GM18502 (cell line): ENCODE measurements at regions not wholly inside any gene's neighbourhood (a gene's known extent, or its start where the extent isn't known, plus 50 kb on each side); places are given as distances from the start of the nearest gene placed in this dataset.
A peak's percentile ranks its signal among the peaks of the same experiment; 100 is the strongest.

ENCODE experiments used
- ATAC-seq: cut with Tn5 transposase; IDR thresholded peaks from one replicate; pipeline ENCODE4 v1.9.1; 2021; ENCODE audit warnings: mild to moderate bottlenecking; ENCODE audit not compliant: unreplicated experiment, poor library complexity

DNA sequence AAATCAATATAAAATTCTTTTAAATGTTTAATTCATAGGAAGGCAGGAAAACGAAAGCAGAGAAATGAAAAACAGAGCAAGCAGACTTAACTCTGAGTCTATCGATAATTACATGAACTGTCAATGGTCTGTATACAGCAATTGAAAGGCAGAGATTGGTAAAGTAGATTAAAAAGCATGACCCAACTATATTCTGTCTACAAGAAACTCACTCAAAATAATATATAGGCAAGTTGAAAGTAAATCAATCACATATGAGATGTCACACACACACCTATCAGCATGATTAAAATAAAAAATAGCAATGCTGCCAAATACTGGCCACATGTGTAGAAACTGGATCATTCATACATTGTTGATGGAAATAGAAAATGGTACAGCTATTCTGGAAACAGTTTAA is 136.4 kb upstream of the CYP1B1 start:
- no peak for ATAC-seq

GRCh38 chr2:38207168-38207567 is 131.2 kb upstream of the CYP1B1 start:
- ATAC-seq, result no peak

DNA sequence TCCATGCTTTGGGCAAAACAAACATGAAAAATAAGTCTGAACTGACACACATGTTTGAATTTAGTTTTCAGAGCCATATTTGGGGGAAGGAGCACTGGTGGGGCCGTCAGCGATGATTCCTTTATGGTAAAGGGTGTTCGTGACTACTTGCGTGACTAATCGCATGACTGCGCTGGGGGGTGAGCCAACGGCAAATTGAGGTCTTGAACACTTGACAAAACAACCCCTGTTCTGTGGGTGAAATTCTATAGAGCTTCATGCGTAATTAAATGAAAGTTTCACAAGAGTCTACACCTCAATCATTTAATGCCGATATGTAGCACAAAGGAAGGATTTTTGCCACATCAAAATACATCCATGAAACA is 127.5 kb upstream of the CYP1B1 start:
- ATAC-seq, result no peak

DNA sequence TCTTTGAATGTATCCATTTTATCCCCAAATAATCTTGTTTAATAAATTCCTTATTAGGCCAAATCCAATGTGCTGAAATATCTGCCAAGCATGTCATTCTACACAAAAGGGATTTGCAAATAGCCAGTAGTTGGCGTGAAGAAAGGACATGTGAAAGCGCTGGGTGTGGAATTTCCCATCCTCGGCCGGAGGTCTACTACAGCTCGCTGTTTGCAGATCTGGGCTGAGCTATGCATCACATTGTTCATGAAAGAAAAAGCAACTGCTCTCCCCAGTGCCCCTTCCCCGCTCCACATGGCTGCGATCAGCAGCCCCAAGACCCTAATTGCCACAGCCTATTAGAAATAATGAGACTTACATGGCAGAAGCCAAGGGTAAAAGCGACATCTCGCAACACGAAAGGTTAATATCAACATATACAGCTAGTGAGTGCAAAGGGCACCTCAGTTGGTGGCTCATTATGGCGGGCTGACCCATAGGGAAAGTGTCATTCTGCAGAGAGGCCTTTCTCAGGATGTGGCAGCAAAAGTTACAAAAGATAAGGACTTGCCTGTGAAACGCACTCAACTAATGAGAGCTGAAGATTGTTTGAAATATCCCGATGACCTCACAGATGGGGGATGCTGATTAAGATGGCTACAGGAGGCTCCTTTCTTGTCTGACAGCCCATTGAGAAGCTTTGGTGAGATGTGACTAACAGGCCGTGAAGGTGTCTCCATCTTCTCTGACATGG is 126.9 kb upstream of the CYP1B1 start:
- no peak for ATAC-seq

DNA sequence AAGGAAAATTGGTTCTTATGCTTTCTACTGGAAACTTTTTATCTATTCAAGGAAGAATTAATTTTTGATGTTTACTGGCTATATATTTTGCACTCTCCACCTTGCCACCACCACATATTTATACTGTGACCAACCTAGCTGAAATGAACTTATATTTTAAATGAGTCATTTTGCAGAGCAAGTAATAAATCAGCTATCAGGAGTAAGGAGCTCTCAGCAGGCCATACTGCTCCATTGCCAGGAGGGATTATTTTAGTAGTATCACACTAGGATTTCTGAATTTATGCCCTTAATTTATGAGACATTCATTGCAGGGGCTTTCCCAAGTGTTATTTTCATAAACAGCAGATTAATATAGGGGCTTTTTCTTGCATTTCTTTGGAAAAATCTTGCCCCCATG is 125.8 kb upstream of the CYP1B1 start:
- ATAC-seq, result no peak

GRCh38 chr2:38200598-38200997 is 124.6 kb upstream of the CYP1B1 start:
- no peak for ATAC-seq

GRCh38 chr2:38199127-38199526 is 123.2 kb upstream of the CYP1B1 start:
- ATAC-seq, result no peak

DNA sequence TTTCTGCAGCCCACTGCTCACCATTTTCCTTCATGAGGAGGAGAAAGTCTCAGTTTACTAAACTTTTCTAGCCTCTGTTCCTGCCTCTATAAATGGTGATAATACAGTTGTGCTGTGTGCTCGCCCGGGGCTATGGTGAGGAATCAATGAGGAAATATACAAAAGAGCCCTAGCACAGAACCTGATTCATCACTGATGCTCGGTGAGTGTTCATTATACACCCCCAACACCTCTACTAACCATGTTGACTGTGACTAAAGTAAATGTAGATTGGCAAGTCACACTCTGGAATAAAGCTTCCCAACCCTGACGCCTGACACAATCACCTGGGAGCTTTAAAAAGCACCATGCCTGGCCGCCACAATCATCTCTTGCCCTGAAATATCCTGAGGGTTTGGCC is 118.8 kb upstream of the CYP1B1 start:
- ATAC-seq, result no peak

DNA sequence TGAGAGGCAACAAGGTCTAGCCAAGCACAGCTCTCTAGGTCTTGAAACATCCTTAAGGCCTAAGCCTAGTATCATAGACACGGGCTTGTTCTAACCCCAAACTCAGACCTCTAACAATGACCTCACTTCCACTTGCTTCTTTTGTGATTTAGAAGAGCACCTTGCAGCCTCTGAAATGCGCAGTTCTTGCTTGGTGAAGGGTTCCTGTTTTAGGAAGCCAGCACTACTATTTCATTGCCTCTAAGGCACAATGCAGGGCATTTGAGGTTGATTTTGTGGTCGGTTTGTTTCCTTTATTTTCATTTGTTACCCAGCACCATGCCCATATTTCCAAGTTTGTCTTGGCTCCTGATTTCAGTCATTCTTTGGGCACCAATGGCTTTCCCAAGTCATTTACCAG is 117.0 kb upstream of the CYP1B1 start:
- no peak for ATAC-seq

DNA sequence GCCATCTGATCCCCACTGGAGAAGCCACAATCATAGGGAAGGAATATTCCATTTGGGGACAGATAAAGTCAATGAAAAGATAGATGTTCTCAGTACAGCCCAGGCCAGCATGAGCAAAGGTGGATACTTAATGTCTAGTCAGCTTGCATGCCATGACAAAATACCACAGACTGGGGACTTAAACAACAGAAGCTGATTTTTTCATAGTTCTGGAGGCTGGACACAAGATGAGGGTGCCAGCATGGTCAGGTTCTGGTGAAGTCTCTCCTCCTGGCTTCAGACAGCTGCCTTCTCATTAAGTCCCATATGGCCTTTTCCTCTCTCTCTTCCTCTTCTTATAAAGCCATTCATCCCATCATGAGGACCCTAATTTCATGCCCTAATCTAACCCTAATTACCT is 116.1 kb upstream of the CYP1B1 start:
- no peak for ATAC-seq

DNA sequence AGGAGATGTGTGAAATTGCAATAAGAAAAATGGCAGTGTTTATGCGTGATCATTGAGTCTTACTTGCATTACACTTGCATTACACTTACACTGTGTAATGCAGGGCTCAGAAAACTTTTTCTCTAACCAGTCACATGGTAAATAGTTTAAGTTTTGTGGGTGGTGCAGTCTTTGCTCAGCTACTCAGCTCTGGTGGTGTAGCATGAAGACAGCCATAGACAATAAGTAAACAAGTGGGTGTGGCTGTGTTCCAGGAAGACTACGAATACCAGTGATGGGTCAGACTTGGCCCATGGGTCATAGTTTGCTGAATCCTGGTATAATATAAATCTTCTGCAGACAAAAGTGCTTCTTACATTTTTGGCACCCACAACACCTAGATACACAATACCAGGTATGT is 115.6 kb upstream of the CYP1B1 start:
- no peak for ATAC-seq

- no peak for ATAC-seq
These were observed 114.7 kb upstream of the CYP1B1 start for GRCh38 chr2:38190542-38191218.

- no peak for ATAC-seq
These were observed 111.6 kb upstream of the CYP1B1 start for GRCh38 chr2:38187541-38188011.

- peak; percentile 93 for ATAC-seq
These were observed 109.1 kb upstream of the CYP1B1 start for GRCh38 chr2:38185012-38185491.

GRCh38 chr2:38182492-38183003 is 106.6 kb upstream of the CYP1B1 start:
- ATAC-seq, result no peak

DNA sequence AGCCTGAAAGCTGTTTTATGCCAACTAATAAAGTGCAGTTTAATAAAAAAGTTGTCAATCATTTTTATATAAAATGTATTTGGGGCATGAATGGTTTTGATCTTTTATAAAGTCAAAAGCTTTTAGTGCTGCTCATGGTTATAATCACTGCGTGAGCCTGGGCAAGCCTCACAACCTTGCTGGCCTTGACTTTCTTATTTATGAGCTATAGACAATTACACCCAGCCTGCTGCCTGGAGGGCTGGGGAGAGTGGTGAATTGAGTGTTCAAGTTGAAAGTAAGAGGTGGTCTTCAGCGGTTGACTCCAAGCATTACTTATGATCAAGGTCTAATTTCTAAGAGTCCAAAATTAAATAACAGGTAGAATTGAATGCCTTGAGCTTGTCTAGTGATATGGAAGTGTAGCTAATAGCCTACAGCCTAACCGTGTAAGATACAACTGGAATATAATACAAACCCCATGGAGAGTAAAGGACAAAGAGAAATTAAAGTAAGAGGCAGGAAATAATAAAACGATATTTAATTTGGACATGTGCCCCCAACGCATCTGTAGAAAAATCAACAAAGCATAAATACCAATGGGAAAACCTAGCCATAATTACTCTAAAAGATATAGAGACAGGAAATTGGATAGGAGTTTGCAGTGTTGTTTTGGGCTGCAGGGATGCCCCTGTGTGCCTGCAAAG is 106.0 kb upstream of the CYP1B1 start:
- ATAC-seq, result no peak

DNA sequence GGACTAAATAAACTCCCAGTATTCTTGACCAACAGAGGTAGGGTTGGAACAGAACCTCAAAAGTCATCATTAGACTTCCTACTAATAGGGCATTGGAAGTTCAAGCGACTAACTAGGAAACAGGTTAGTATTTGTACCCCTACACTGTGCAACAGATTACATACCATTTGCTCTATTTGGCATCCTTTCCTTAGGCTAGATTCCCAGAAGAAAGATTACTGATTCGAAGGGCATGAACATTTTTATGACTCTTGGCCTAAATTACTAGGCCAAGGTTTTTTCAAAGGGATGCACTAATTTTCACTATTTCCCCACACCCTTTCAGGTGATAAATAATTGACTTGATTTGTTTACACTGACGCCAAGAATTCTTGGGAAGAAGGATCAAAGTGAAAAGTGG is 104.8 kb upstream of the CYP1B1 start:
- no peak for ATAC-seq

DNA sequence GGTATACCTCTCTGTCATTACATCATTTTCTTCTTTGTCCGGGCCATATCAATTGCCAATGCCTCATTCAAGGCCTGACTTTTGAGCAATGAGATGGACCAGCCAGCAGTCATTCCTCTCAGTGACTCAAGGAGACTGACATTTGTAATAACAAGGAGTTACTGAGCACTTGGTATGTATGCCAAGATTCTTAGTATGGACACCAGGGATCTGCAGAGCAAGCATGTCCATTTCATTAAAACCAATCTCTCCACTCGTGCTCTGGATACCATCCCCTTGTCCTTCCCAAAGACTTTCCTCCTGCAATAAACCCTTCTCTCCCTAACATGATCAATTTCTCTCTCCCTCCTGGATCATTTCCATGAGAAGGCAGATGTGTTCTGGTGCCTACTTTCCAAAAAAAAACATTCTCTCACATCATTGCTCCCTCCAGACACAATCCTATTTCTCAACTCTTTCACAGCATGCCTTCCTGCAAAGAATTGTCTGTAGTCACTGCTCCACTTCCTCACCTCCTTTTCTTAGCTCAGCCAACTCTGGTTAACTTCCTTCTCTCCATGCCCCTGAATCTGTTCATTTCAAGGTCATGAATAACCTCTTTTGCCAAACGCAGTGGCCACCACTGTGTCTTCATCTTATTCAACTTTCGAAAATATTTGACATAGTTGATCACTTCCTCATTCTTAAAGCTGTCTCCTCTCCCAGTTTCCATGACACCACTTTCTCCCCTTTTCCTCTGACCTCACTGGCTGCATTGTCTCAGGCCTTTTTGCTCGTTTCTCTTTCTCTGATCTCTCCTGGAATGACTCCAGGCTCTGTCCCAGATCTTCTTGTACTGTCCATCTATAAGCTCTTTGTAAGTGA is 102.8 kb upstream of the CYP1B1 start:
- ATAC-seq, result no peak

DNA sequence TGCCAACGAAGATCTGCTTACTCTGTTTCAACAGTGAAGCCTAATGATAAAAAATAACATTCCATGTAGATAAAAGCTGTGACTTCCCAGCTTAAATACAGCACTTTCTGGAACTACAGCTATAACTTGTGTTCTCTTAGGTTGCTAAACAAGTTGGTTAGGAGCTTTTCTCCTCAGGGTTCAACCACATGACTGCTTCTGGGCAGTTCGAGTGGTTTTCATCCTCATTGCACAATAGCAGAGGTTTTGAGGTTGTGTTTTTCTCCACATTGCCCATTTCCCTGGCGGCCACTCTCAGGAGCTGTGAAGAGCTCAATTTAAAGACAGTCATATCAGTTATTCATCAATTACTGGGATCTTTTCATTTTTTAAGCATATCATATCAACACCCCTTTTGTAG is 102.2 kb upstream of the CYP1B1 start:
- ATAC-seq, result no peak

DNA sequence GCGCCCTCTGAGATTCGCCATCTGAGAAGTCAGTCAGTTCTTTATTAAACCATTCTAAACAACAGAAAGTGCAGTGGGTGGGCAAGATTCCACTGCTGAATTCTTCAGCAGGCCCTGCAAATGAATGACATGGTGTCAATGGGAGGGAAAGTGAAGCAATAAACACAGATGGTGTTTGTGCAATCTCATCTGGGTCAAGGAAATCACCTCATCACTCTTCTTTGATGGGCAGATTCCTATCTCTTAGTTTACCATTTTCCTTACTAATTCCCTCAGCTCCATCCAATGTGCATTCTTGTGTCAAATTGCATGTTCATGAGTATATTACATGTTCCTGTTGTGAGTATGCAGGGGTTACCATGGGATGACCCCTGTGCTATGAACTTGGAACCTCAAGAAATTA is 100.7 kb upstream of the CYP1B1 start:
- no peak for ATAC-seq
